ENCODE measurements at regions not wholly inside any gene's neighbourhood (a gene's known extent, or its start where the extent isn't known, plus 50 kb on each side); places are given as distances from the start of the nearest gene placed in this dataset.

- no peak for DNase-seq
These were observed 529.7 kb downstream of the DSC3 start for GRCh38 chr18:30512872-30513271.

GRCh38 chr18:30510882-30511281 is 531.7 kb downstream of the DSC3 start:
- no peak for DNase-seq

- no peak for DNase-seq
These were observed 540.9 kb downstream of the DSC3 start for GRCh38 chr18:30501594-30501993.

GRCh38 chr18:30500240-30500945 is 542.1 kb downstream of the DSC3 start:
- DNase-seq, result no peak

GRCh38 chr18:30499721-30500120 is 542.8 kb downstream of the DSC3 start:
- DNase-seq, result no peak

GRCh38 chr18:30492552-30493129 is 549.9 kb downstream of the DSC3 start:
- no peak for DNase-seq

- DNase-seq, result no peak
These were observed 550.6 kb downstream of the DSC3 start for GRCh38 chr18:30491815-30492551.

GRCh38 chr18:30489890-30490643 is 552.5 kb downstream of the DSC3 start:
- no peak for DNase-seq

GRCh38 chr18:30487962-30488361 is 554.6 kb downstream of the DSC3 start:
- peak; percentile 65 for DNase-seq

- DNase-seq, result no peak
These were observed 555.7 kb downstream of the DSC3 start for GRCh38 chr18:30486856-30487255.

GRCh38 chr18:30485078-30485477 is 557.5 kb downstream of the DSC3 start:
- no peak for DNase-seq

- DNase-seq, result no peak
These were observed 560.7 kb downstream of the DSC3 start for GRCh38 chr18:30481871-30482270.

- no peak for DNase-seq
These were observed 573.5 kb downstream of the DSC3 start for GRCh38 chr18:30469091-30469490.

- DNase-seq, result no peak
These were observed 577.4 kb downstream of the DSC3 start for GRCh38 chr18:30465096-30465495.

GRCh38 chr18:30457156-30457555 is 585.4 kb downstream of the DSC3 start:
- DNase-seq, result peak; percentile 11

- no peak for DNase-seq
These were observed 586.8 kb downstream of the DSC3 start for GRCh38 chr18:30455741-30456140.

- no peak for DNase-seq
These were observed 587.6 kb downstream of the DSC3 start for GRCh38 chr18:30454920-30455319.

- DNase-seq, result no peak
These were observed 590.6 kb downstream of the DSC3 start for GRCh38 chr18:30451981-30452380.

GRCh38 chr18:30450927-30451326 is 591.6 kb downstream of the DSC3 start:
- no peak for DNase-seq

- no peak for DNase-seq
These were observed 595.9 kb downstream of the DSC3 start for GRCh38 chr18:30446605-30447004.

- no peak for DNase-seq
These were observed 598.0 kb downstream of the DSC3 start for GRCh38 chr18:30444544-30444943.

GRCh38 chr18:30440351-30440750 is 602.2 kb downstream of the DSC3 start:
- DNase-seq, result no peak

GRCh38 chr18:30439174-30439573 is 603.4 kb downstream of the DSC3 start:
- no peak for DNase-seq
